Myocyte (in vitro differentiated cells): ENCODE measurements at regions not wholly inside any gene's neighbourhood (a gene's known extent, or its start where the extent isn't known, plus 50 kb on each side); places are given as distances from the start of the nearest gene placed in this dataset.

Source experiments
- DNase-seq: peaks from one replicate; pipeline ENCODE4 v3.0.0-alpha.2; 2012; ENCODE audit warnings: low read depth

GRCh38 chr3:193872265-193872753 lies 263.6 kb upstream of the HES1 start:
- peak; percentile 96 for DNase-seq

- no peak for DNase-seq
These were observed 262.3 kb upstream of the HES1 start for GRCh38 chr3:193873426-193874201.

GRCh38 chr3:193874512-193874911 lies 261.4 kb upstream of the HES1 start:
- no peak for DNase-seq

GRCh38 chr3:193874997-193875593 lies 260.9 kb upstream of the HES1 start:
- DNase-seq: no peak

- DNase-seq: no peak
These were observed 260.2 kb upstream of the HES1 start for GRCh38 chr3:193875601-193876321.

GRCh38 chr3:193879099-193879863 lies 256.7 kb upstream of the HES1 start:
- DNase-seq: no peak

- DNase-seq: no peak
These were observed 256.1 kb upstream of the HES1 start for GRCh38 chr3:193879864-193880242.

GRCh38 chr3:193882091-193882490 lies 253.9 kb upstream of the HES1 start:
- DNase-seq: no peak

- no peak for DNase-seq
These were observed 252.4 kb upstream of the HES1 start for GRCh38 chr3:193883551-193883950.

GRCh38 chr3:193884027-193884426 lies 251.9 kb upstream of the HES1 start:
- no peak for DNase-seq

GRCh38 chr3:193884652-193885051 lies 251.3 kb upstream of the HES1 start:
- no peak for DNase-seq

- no peak for DNase-seq
These were observed 250.1 kb upstream of the HES1 start for GRCh38 chr3:193885832-193886231.

- no peak for DNase-seq
These were observed 245.7 kb upstream of the HES1 start for GRCh38 chr3:193890016-193890897.

- no peak for DNase-seq
These were observed 241.7 kb upstream of the HES1 start for GRCh38 chr3:193894121-193894863.

GRCh38 chr3:193895409-193895808 lies 240.5 kb upstream of the HES1 start:
- no peak for DNase-seq

- DNase-seq: no peak
These were observed 239.5 kb upstream of the HES1 start for GRCh38 chr3:193896419-193896818.

GRCh38 chr3:193897288-193897687 lies 238.7 kb upstream of the HES1 start:
- DNase-seq: peak; percentile 5

- no peak for DNase-seq
These were observed 238.2 kb upstream of the HES1 start for GRCh38 chr3:193897731-193898180.

GRCh38 chr3:193899001-193899400 lies 236.9 kb upstream of the HES1 start:
- no peak for DNase-seq

GRCh38 chr3:193901007-193901406 lies 234.9 kb upstream of the HES1 start:
- DNase-seq: no peak
